GM19463 (cell line): ENCODE measurements at regions not wholly inside any gene's neighbourhood (a gene's known extent, or its start where the extent isn't known, plus 50 kb on each side); places are given as distances from the start of the nearest gene placed in this dataset.
"Not testable (repeated sequence)": the region's sequence is repeated elsewhere in the genome, so short reads cannot be mapped to it uniquely, and the experiment has no call there.

Experiments used
- ATAC-seq: cut with Tn5 transposase; IDR thresholded peaks from one replicate; pipeline ENCODE4 v1.9.1; 2021; ENCODE audit warnings: mild to moderate bottlenecking, moderate library complexity; ENCODE audit not compliant: unreplicated experiment

- not testable (repeated sequence) for ATAC-seq
These were observed 233.4 kb upstream of the FRG1 start for GRCh38 chr4:189707227-189707626.

- ATAC-seq = not testable (repeated sequence)
These were observed 228.7 kb upstream of the FRG1 start for GRCh38 chr4:189711956-189712355.

GRCh38 chr4:189721016-189721993 is 219.4 kb upstream of the FRG1 start:
- ATAC-seq = not testable (repeated sequence)

- not testable (repeated sequence) for ATAC-seq
These were observed 218.2 kb upstream of the FRG1 start for GRCh38 chr4:189722324-189723003.

GRCh38 chr4:189727982-189728638 is 212.6 kb upstream of the FRG1 start:
- ATAC-seq = not testable (repeated sequence)

GRCh38 chr4:189731989-189732388 is 208.7 kb upstream of the FRG1 start:
- ATAC-seq = not testable (repeated sequence)

GRCh38 chr4:189733507-189733906 is 207.2 kb upstream of the FRG1 start:
- ATAC-seq = not testable (repeated sequence)

- not testable (repeated sequence) for ATAC-seq
These were observed 205.9 kb upstream of the FRG1 start for GRCh38 chr4:189734648-189735267.

- not testable (repeated sequence) for ATAC-seq
These were observed 204.0 kb upstream of the FRG1 start for GRCh38 chr4:189736656-189737055.

- not testable (repeated sequence) for ATAC-seq
These were observed 200.6 kb upstream of the FRG1 start for GRCh38 chr4:189740118-189740517.

GRCh38 chr4:189740873-189741272 is 199.8 kb upstream of the FRG1 start:
- ATAC-seq = no peak

GRCh38 chr4:189753092-189753491 is 187.6 kb upstream of the FRG1 start:
- not testable (repeated sequence) for ATAC-seq

- no peak for ATAC-seq
These were observed 177.1 kb upstream of the FRG1 start for GRCh38 chr4:189763583-189763982.

- no peak for ATAC-seq
These were observed 175.4 kb upstream of the FRG1 start for GRCh38 chr4:189765301-189765700.

GRCh38 chr4:189765736-189766135 is 174.9 kb upstream of the FRG1 start:
- ATAC-seq = no peak

GRCh38 chr4:189767941-189768340 is 172.7 kb upstream of the FRG1 start:
- no peak for ATAC-seq

GRCh38 chr4:189769131-189769530 is 171.5 kb upstream of the FRG1 start:
- ATAC-seq = no peak

- ATAC-seq = no peak
These were observed 168.8 kb upstream of the FRG1 start for GRCh38 chr4:189771696-189772361.

GRCh38 chr4:189773909-189774308 is 166.8 kb upstream of the FRG1 start:
- no peak for ATAC-seq

GRCh38 chr4:189779281-189779980 is 161.2 kb upstream of the FRG1 start:
- no peak for ATAC-seq
